ENCODE measurements at regions not wholly inside any gene's neighbourhood (a gene's known extent, or its start where the extent isn't known, plus 50 kb on each side); places are given as distances from the start of the nearest gene placed in this dataset.

- TF ChIP-seq CTCF (IDR thresholded peaks at IDR 0.05) (peak in 11 of 12 donors; percentile 25 to 63 (median 34)), POLR2A (IDR thresholded peaks at IDR 0.05) (no peak)
Measured at GRCh38 chr15:79218588-79219200, 63.8 kb upstream of the ANKRD34C start.

All from heart left ventricle (tissue), 13 donors.